ENCODE measurements at regions not wholly inside any gene's neighbourhood (a gene's known extent, or its start where the extent isn't known, plus 50 kb on each side); places are given as distances from the start of the nearest gene placed in this dataset.

DNA sequence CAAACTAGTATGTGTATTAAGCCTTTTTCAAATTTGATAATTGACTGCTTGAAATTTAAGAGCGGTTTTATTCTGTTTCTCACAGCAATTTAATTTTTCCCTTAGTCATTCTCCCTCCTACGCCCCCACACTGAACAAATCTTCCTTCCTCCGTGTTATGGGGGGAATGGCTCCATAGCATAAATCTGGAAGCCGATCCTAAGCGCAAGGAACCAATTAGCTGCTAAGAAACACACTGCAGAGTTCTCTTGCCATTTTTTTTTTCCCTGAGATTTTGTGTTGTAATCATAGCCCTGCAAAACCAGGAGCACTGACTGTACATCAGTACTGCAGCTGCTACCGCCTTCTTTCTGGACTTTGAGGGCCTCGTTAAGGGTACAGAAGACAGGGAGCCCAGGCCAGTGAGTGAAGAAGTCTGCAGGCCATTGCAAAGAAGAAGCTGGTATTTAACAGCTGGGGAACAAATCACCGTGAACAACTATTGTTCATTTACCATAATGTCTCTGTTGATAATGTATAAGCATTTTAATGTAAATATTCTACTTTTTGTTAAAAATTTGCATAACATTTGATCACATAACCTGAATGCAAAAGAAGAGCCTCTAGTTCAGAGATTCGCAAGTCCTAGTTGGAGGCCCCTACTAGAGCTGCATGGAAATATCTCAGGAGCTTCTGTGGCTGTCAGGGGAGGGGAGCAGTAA is 264.0 kb downstream of the LRATD1 start:
- ATAC-seq: no peak
- no peak for TF ChIP-seq ZFP30 (CRISPR knock-in tag; IDR thresholded peaks at IDR 0.05)
- no peak for TF ChIP-seq ZFP3 (CRISPR knock-in tag; IDR thresholded peaks at IDR 0.05)
- no peak for TF ChIP-seq ZC3H10 (CRISPR knock-in tag; IDR thresholded peaks at IDR 0.05)
- TF ChIP-seq OSR1 (CRISPR knock-in tag; IDR thresholded peaks at IDR 0.05): no peak
- no peak for TF ChIP-seq RARB (CRISPR knock-in tag; IDR thresholded peaks at IDR 0.05)
- no peak for TF ChIP-seq ZNF565 (CRISPR knock-in tag; conservative IDR thresholded peaks at IDR 0.05; ENCODE audit: low read depth)
- TF ChIP-seq ARNTL (CRISPR knock-in tag; IDR thresholded peaks at IDR 0.05; ENCODE audit: borderline replicate concordance, low read depth): no peak
- TF ChIP-seq ISL1 (CRISPR knock-in tag; IDR thresholded peaks at IDR 0.05): no peak
- no peak for TF ChIP-seq ESRRG (CRISPR knock-in tag; IDR thresholded peaks at IDR 0.05)
- no peak for TF ChIP-seq ZNF8 (CRISPR knock-in tag; IDR thresholded peaks at IDR 0.05)
- no peak for TF ChIP-seq PPARA (CRISPR knock-in tag; IDR thresholded peaks at IDR 0.05; ENCODE audit: borderline replicate concordance)
- TF ChIP-seq, protein P1, sequence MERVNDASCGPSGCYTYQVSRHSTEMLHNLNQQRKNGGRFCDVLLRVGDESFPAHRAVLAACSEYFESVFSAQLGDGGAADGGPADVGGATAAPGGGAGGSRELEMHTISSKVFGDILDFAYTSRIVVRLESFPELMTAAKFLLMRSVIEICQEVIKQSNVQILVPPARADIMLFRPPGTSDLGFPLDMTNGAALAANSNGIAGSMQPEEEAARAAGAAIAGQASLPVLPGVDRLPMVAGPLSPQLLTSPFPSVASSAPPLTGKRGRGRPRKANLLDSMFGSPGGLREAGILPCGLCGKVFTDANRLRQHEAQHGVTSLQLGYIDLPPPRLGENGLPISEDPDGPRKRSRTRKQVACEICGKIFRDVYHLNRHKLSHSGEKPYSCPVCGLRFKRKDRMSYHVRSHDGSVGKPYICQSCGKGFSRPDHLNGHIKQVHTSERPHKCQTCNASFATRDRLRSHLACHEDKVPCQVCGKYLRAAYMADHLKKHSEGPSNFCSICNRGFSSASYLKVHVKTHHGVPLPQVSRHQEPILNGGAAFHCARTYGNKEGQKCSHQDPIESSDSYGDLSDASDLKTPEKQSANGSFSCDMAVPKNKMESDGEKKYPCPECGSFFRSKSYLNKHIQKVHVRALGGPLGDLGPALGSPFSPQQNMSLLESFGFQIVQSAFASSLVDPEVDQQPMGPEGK (CRISPR knock-in tag; IDR thresholded peaks at IDR 0.05; ENCODE audit: borderline replicate concordance): no peak
- TF ChIP-seq, protein P2, sequence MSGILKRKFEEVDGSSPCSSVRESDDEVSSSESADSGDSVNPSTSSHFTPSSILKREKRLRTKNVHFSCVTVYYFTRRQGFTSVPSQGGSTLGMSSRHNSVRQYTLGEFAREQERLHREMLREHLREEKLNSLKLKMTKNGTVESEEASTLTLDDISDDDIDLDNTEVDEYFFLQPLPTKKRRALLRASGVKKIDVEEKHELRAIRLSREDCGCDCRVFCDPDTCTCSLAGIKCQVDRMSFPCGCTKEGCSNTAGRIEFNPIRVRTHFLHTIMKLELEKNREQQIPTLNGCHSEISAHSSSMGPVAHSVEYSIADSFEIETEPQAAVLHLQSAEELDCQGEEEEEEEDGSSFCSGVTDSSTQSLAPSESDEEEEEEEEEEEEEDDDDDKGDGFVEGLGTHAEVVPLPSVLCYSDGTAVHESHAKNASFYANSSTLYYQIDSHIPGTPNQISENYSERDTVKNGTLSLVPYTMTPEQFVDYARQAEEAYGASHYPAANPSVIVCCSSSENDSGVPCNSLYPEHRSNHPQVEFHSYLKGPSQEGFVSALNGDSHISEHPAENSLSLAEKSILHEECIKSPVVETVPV (CRISPR knock-in tag; IDR thresholded peaks at IDR 0.05): no peak
- TF ChIP-seq TOX (CRISPR knock-in tag; IDR thresholded peaks at IDR 0.05; ENCODE audit: borderline replicate concordance): no peak
- no peak for TF ChIP-seq BACH2 (CRISPR knock-in tag; IDR thresholded peaks at IDR 0.05; ENCODE audit: borderline replicate concordance)
- TF ChIP-seq, protein P3, sequence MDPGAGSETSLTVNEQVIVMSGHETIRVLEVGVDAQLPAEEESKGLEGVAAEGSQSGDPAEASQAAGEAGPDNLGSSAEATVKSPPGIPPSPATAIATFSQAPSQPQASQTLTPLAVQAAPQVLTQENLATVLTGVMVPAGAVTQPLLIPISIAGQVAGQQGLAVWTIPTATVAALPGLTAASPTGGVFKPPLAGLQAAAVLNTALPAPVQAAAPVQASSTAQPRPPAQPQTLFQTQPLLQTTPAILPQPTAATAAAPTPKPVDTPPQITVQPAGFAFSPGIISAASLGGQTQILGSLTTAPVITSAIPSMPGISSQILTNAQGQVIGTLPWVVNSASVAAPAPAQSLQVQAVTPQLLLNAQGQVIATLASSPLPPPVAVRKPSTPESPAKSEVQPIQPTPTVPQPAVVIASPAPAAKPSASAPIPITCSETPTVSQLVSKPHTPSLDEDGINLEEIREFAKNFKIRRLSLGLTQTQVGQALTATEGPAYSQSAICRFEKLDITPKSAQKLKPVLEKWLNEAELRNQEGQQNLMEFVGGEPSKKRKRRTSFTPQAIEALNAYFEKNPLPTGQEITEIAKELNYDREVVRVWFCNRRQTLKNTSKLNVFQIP (CRISPR knock-in tag; IDR thresholded peaks at IDR 0.05; ENCODE audit: borderline replicate concordance, low read depth): no peak
- TF ChIP-seq TCF4 (CRISPR knock-in tag; IDR thresholded peaks at IDR 0.05; ENCODE audit: borderline replicate concordance): no peak
- TF ChIP-seq SNAI2 (CRISPR knock-in tag; IDR thresholded peaks at IDR 0.05): no peak
- no peak for TF ChIP-seq CSDC2 (CRISPR knock-in tag; IDR thresholded peaks at IDR 0.05)

DNA sequence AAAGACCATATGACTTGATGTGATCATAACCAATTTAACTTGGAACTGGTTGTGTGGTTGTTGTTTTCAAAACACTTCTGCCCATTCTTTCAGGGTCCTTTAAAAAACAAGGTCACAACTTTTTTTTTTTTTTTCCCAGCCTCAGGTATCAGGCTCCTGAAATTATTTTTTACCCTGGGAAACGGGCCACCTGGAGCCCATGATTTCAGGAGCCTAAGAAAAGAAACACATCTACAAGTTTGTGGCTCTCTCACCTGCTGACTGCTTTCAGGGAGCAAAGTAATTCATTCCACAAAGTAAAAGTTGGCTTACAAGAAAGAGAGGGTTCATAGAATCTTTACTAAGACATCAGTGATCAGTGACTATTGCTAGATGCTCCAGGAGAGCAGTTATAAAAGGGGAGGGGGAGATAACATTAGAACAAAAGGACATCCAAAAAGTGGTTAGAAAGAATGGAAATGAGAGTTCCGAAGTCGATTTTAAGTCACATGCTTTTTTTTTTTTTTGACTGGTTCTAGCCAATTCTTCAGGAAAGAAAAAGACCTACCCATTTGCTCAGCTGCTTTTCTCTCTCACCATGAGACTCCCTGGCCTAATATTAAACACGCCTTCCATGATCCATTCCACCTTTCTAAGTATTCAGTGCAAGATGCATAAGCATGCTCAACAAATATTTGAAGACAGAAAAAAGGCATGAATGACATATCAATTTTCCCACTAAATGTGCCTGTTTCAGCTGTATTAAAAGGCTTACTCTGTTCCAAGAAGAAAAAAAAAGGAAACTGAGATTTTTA is 267.3 kb downstream of the LRATD1 start:
- TF ChIP-seq SNAI2 (CRISPR knock-in tag; IDR thresholded peaks at IDR 0.05) (no peak), GLIS3 (CRISPR knock-in tag; IDR thresholded peaks at IDR 0.05) (no peak), PPARA (CRISPR knock-in tag; IDR thresholded peaks at IDR 0.05; ENCODE audit: borderline replicate concordance) (no peak), ZNF8 (CRISPR knock-in tag; IDR thresholded peaks at IDR 0.05) (no peak), RARB (CRISPR knock-in tag; IDR thresholded peaks at IDR 0.05) (no peak), OSR1 (CRISPR knock-in tag; IDR thresholded peaks at IDR 0.05) (no peak), ZFP3 (CRISPR knock-in tag; IDR thresholded peaks at IDR 0.05) (no peak), ZFP30 (CRISPR knock-in tag; IDR thresholded peaks at IDR 0.05) (no peak)
- TF ChIP-seq, protein P1 (CRISPR knock-in tag; IDR thresholded peaks at IDR 0.05; ENCODE audit: borderline replicate concordance): no peak
- TF ChIP-seq, protein P2 (CRISPR knock-in tag; IDR thresholded peaks at IDR 0.05): no peak
- ATAC-seq: no peak
